ENCODE measurements at regions not wholly inside any gene's neighbourhood (a gene's known extent, or its start where the extent isn't known, plus 50 kb on each side); places are given as distances from the start of the nearest gene placed in this dataset.
"Not testable (repeated sequence)": the region's sequence is repeated elsewhere in the genome, so short reads cannot be mapped to it uniquely, and the experiment has no call there.

GRCh38 chr12:67091204-67091603, 178.0 kb upstream of the CAND1 start:
- no peaks in the 10 kb centered on the region for H3K4me1 Mint-ChIP-seq
- no peak for ATAC-seq
- peaks cover 4% of the 10 kb centered on the region for H3K9me3 Mint-ChIP-seq
- no peak overlapping the region for H3K4me3 Mint-ChIP-seq
- H3K36me3 Mint-ChIP-seq = no peaks in the 10 kb centered on the region
- no peak overlapping the region for H3K27ac Mint-ChIP-seq
- H3K27me3 Mint-ChIP-seq = peaks cover 15% of the 10 kb centered on the region

GRCh38 chr12:67091678-67092077, 177.5 kb upstream of the CAND1 start:
- no peak overlapping the region for H3K4me3 Mint-ChIP-seq
- no peaks in the 10 kb centered on the region for H3K4me1 Mint-ChIP-seq
- ATAC-seq = no peak
- H3K36me3 Mint-ChIP-seq = no peaks in the 10 kb centered on the region
- H3K27ac Mint-ChIP-seq = no peak overlapping the region
- peaks cover 4% of the 10 kb centered on the region for H3K9me3 Mint-ChIP-seq
- peaks cover 15% of the 10 kb centered on the region for H3K27me3 Mint-ChIP-seq

DNA sequence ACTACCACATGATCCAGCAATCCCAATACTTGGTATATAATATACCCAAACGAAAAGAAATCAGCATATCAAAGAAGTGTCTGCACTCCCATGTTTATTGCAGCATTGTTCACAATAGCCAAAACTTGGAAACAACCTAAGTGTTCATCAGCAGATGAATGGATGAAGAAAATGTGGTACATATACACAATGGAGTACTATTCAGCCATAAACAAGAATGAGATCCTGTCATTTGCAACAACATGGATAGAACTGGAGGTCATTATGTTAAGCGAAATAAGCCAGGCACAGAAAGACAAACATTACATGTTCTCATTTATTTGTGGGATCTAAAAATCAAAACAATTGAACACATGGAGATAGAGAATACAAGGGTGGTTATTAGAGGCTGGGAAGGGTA, 176.2 kb upstream of the CAND1 start:
- H3K36me3 Mint-ChIP-seq = not testable (repeated sequence)
- peaks cover 15% of the 10 kb centered on the region for H3K27me3 Mint-ChIP-seq

GRCh38 chr12:67096533-67097318, 172.4 kb upstream of the CAND1 start:
- Mint-ChIP-seq H3K4me1 (no peaks in the 10 kb centered on the region), H3K36me3 (no peaks in the 10 kb centered on the region), H3K27me3 (no peaks in the 10 kb centered on the region), H3K9me3 (peaks cover 4% of the 10 kb centered on the region), H3K4me3 (no peak overlapping the region), H3K27ac (no peak overlapping the region)
- ATAC-seq = no peak

More for the DNA sequence above, 176.2 kb upstream of the CAND1 start:
- not testable (repeated sequence) for H3K4me1 Mint-ChIP-seq, H3K27ac Mint-ChIP-seq, H3K4me3 Mint-ChIP-seq, ATAC-seq, H3K9me3 Mint-ChIP-seq

- H3K9me3 Mint-ChIP-seq = peaks cover 3% of the 10 kb centered on the region
- H3K4me3 Mint-ChIP-seq = no peak overlapping the region
- no peaks in the 10 kb centered on the region for H3K36me3 Mint-ChIP-seq
- no peaks in the 10 kb centered on the region for H3K4me1 Mint-ChIP-seq
- H3K27me3 Mint-ChIP-seq = no peaks in the 10 kb centered on the region
- no peak overlapping the region for H3K27ac Mint-ChIP-seq
- ATAC-seq = no peak
Observed at GRCh38 chr12:67099858-67100257, 169.3 kb upstream of the CAND1 start.

DNA sequence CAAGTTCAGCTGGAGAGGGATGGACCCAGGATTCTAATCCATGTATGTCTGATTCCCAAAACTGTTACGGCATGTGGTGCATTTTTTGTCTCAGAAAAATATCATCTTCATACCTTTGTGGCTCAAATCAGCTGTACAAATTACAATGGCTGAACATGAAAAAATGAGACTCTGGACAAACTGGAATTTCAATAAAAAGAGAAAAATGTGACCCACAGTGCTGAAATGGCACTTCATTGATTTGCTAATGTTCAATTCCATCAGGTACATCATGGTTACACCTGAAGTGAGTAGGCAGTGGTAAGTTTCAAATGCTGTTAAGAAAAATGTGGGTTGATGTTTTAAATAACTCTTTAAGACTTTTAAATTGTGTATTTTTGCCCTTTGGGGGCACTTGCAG, 165.6 kb upstream of the CAND1 start:
- no peaks in the 10 kb centered on the region for H3K27me3 Mint-ChIP-seq
- no peak overlapping the region for H3K27ac Mint-ChIP-seq
- H3K36me3 Mint-ChIP-seq = peaks cover 6% of the 10 kb centered on the region
- no peaks in the 10 kb centered on the region for H3K4me1 Mint-ChIP-seq
- H3K4me3 Mint-ChIP-seq = no peak overlapping the region
- H3K9me3 Mint-ChIP-seq = peaks cover 25% of the 10 kb centered on the region
- no peak for ATAC-seq

GRCh38 chr12:67107235-67107634, 161.9 kb upstream of the CAND1 start:
- Mint-ChIP-seq H3K4me3 (no peak overlapping the region), H3K9me3 (peaks cover 25% of the 10 kb centered on the region), H3K36me3 (peaks cover 6% of the 10 kb centered on the region), H3K4me1 (no peaks in the 10 kb centered on the region), H3K27me3 (no peaks in the 10 kb centered on the region), H3K27ac (no peak overlapping the region)
- ATAC-seq = no peak

DNA sequence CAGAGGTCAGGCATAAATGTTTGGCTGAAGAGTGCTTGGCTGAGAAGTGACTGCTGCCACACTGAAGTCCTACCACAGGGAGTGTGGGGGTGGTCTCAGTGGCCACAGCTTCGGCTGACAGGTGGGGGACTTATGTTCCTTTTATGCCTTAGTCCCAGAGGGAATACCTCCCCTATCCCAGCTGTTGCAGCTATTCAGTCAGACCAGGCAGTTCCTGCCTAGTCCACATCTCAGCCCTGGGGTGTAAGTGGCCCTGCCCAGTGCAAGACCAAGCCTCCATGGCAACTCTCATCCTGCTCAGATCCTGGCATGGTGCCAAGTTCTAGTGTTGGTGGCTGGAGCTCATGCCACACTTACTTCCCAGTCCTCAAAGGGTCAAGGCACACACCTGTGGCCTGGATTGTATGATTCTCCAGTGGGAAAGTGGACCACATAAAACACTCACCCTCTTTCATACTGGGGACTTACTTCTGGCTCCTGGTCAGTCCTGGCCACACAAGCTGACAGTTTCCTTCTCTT, 161.3 kb upstream of the CAND1 start:
- Mint-ChIP-seq H3K27me3 (no peaks in the 10 kb centered on the region), H3K4me3 (no peak overlapping the region), H3K36me3 (peaks cover 6% of the 10 kb centered on the region), H3K9me3 (peaks cover 25% of the 10 kb centered on the region), H3K4me1 (no peaks in the 10 kb centered on the region), H3K27ac (no peak overlapping the region)
- ATAC-seq = no peak

GRCh38 chr12:67110345-67110744, 158.8 kb upstream of the CAND1 start:
- H3K36me3 Mint-ChIP-seq, H3K27me3 Mint-ChIP-seq, ATAC-seq, H3K27ac Mint-ChIP-seq, H3K4me3 Mint-ChIP-seq, H3K4me1 Mint-ChIP-seq: not testable (repeated sequence)
- H3K9me3 Mint-ChIP-seq = peaks cover 20% of the 10 kb centered on the region

DNA sequence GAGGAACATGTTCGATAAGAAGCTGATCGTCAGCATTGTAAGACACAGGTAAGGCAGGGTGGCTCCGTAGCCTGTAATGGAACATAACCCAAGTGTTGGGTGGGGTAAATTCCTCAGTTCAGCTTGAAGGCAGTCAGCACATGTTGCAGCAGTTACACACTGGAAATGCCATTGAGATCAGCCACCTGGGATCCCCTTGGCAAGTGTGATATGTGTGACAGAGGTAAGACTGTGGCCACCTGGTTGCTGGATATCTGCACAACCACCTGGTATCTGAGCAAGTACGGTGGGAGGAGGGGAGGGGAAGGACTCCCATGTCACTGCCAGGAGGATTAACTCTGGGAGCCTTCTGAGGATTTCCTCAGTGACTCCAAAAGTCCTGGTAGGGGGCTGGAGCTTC, 158.0 kb upstream of the CAND1 start:
- ATAC-seq = no peak
- Mint-ChIP-seq H3K27ac (no peak overlapping the region), H3K9me3 (peaks cover 14% of the 10 kb centered on the region), H3K27me3 (no peaks in the 10 kb centered on the region), H3K36me3 (peaks cover 6% of the 10 kb centered on the region), H3K4me1 (no peaks in the 10 kb centered on the region), H3K4me3 (no peak overlapping the region)

GRCh38 chr12:67112586-67112985, 156.6 kb upstream of the CAND1 start:
- Mint-ChIP-seq H3K4me3 (no peak overlapping the region), H3K27me3 (peaks cover 4% of the 10 kb centered on the region), H3K9me3 (peaks cover 2% of the 10 kb centered on the region), H3K36me3 (no peaks in the 10 kb centered on the region), H3K4me1 (no peaks in the 10 kb centered on the region), H3K27ac (no peak overlapping the region)
- ATAC-seq = no peak

GRCh38 chr12:67116134-67116533, 153.0 kb upstream of the CAND1 start:
- Mint-ChIP-seq H3K36me3 (no peaks in the 10 kb centered on the region), H3K9me3 (no peaks in the 10 kb centered on the region), H3K27ac (no peak overlapping the region), H3K27me3 (peaks cover 13% of the 10 kb centered on the region), H3K4me1 (no peaks in the 10 kb centered on the region), H3K4me3 (no peak overlapping the region)
- ATAC-seq = no peak

DNA sequence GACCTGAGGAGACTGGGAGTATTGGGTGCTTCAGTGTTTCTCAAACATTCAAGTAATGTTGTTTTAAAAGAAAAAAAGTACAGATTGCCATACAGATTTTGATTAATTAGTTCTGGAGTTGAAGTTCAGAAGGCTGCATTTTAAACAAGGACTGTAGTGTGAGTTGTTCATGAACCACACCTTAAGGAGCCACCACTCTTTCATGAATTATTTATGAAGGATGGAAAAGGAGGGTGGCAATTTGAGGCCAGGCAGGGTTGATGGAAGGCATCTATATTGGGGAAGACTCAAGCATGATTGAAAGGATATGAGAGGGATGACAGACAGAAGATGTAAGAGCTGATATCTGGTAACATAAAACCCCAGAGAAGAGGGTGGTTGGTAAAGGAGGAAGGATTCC, 146.6 kb upstream of the CAND1 start:
- H3K27me3 Mint-ChIP-seq = peaks cover 9% of the 10 kb centered on the region
- H3K36me3 Mint-ChIP-seq = no peaks in the 10 kb centered on the region
- no peak overlapping the region for H3K4me3 Mint-ChIP-seq
- H3K27ac Mint-ChIP-seq = no peak overlapping the region
- H3K4me1 Mint-ChIP-seq = no peaks in the 10 kb centered on the region
- no peak for ATAC-seq
- H3K9me3 Mint-ChIP-seq = no peaks in the 10 kb centered on the region

- H3K4me1 Mint-ChIP-seq = no peaks in the 10 kb centered on the region
- no peak overlapping the region for H3K4me3 Mint-ChIP-seq
- H3K27ac Mint-ChIP-seq = no peak overlapping the region
- H3K9me3 Mint-ChIP-seq = no peaks in the 10 kb centered on the region
- H3K27me3 Mint-ChIP-seq = peaks cover 18% of the 10 kb centered on the region
- no peak for ATAC-seq
- H3K36me3 Mint-ChIP-seq = no peaks in the 10 kb centered on the region
Observed at GRCh38 chr12:67137256-67137655, 131.9 kb upstream of the CAND1 start.

GRCh38 chr12:67141296-67142018, 127.7 kb upstream of the CAND1 start:
- H3K27me3 Mint-ChIP-seq = peaks cover 18% of the 10 kb centered on the region
- no peaks in the 10 kb centered on the region for H3K4me1 Mint-ChIP-seq
- no peak overlapping the region for H3K4me3 Mint-ChIP-seq
- no peak overlapping the region for H3K27ac Mint-ChIP-seq
- H3K36me3 Mint-ChIP-seq = no peaks in the 10 kb centered on the region
- no peak for ATAC-seq
- no peaks in the 10 kb centered on the region for H3K9me3 Mint-ChIP-seq

- ATAC-seq = no peak
- Mint-ChIP-seq H3K4me1 (no peaks in the 10 kb centered on the region), H3K27me3 (peaks cover under 1% of the 10 kb centered on the region), H3K9me3 (no peaks in the 10 kb centered on the region), H3K27ac (no peak overlapping the region), H3K36me3 (no peaks in the 10 kb centered on the region), H3K4me3 (no peak overlapping the region)
Observed at GRCh38 chr12:67145692-67146091, 123.5 kb upstream of the CAND1 start.

Measured in stimulated activated memory B cell treated with anti-CD40 and anti-IgM and Interleukin-4, amounts not matched to agents 10 μg/mL and 1 μg/mL and 100 μg/mL, for 72 hours (primary cell).